GM21529 (cell line): ENCODE measurements at regions not wholly inside any gene's neighbourhood (a gene's known extent, or its start where the extent isn't known, plus 50 kb on each side); places are given as distances from the start of the nearest gene placed in this dataset.
"Not testable (repeated sequence)": the region's sequence is repeated elsewhere in the genome, so short reads cannot be mapped to it uniquely, and the experiment has no call there.

Source experiments
- ATAC-seq: cut with Tn5 transposase; IDR thresholded peaks from one replicate; pipeline ENCODE4 v1.9.1; 2021; ENCODE audit not compliant: unreplicated experiment

GRCh38 chr6:103699769-103700168, 1160.0 kb downstream of the HACE1 start:
- no peak for ATAC-seq

- ATAC-seq = no peak
These were observed 1172.3 kb downstream of the HACE1 start for GRCh38 chr6:103687430-103687829.

GRCh38 chr6:103680116-103680515, 1179.6 kb downstream of the HACE1 start:
- no peak for ATAC-seq

GRCh38 chr6:103677290-103677689, 1182.4 kb downstream of the HACE1 start:
- no peak for ATAC-seq

- ATAC-seq = no peak
These were observed 1183.8 kb downstream of the HACE1 start for GRCh38 chr6:103675807-103676406.

- ATAC-seq = no peak
These were observed 1184.9 kb downstream of the HACE1 start for GRCh38 chr6:103674790-103675189.

- no peak for ATAC-seq
These were observed 1187.5 kb downstream of the HACE1 start for GRCh38 chr6:103672169-103672568.

- ATAC-seq = no peak
These were observed 1230.1 kb downstream of the HACE1 start for GRCh38 chr6:103629613-103630012.

- no peak for ATAC-seq
These were observed 1242.1 kb downstream of the HACE1 start for GRCh38 chr6:103617642-103618041.

- ATAC-seq = no peak
These were observed 1272.0 kb downstream of the HACE1 start for GRCh38 chr6:103587722-103588121.

GRCh38 chr6:103578115-103578514, 1281.6 kb downstream of the HACE1 start:
- no peak for ATAC-seq

GRCh38 chr6:103570431-103570830, 1289.3 kb downstream of the HACE1 start:
- ATAC-seq = no peak

- no peak for ATAC-seq
These were observed 1304.8 kb downstream of the HACE1 start for GRCh38 chr6:103554911-103555310.

GRCh38 chr6:103538381-103538780, 1321.3 kb downstream of the HACE1 start:
- no peak for ATAC-seq

- no peak for ATAC-seq
These were observed 1324.9 kb downstream of the HACE1 start for GRCh38 chr6:103534814-103535213.

GRCh38 chr6:103534095-103534494, 1325.6 kb downstream of the HACE1 start:
- ATAC-seq = no peak

GRCh38 chr6:103522045-103522444, 1337.7 kb downstream of the HACE1 start:
- no peak for ATAC-seq

GRCh38 chr6:103516336-103516735, 1343.4 kb downstream of the HACE1 start:
- no peak for ATAC-seq

- ATAC-seq = no peak
These were observed 1352.7 kb downstream of the HACE1 start for GRCh38 chr6:103507052-103507451.

- ATAC-seq = no peak
These were observed 1354.6 kb downstream of the HACE1 start for GRCh38 chr6:103505155-103505518.

- ATAC-seq = no peak
These were observed 1355.1 kb downstream of the HACE1 start for GRCh38 chr6:103504501-103505154.

- not testable (repeated sequence) for ATAC-seq
These were observed 1363.1 kb downstream of the HACE1 start for GRCh38 chr6:103496588-103496987.

GRCh38 chr6:103456652-103457051, 1403.1 kb downstream of the HACE1 start:
- ATAC-seq = no peak
